ENCODE measurements at regions not wholly inside any gene's neighbourhood (a gene's known extent, or its start where the extent isn't known, plus 50 kb on each side); places are given as distances from the start of the nearest gene placed in this dataset.

DNA sequence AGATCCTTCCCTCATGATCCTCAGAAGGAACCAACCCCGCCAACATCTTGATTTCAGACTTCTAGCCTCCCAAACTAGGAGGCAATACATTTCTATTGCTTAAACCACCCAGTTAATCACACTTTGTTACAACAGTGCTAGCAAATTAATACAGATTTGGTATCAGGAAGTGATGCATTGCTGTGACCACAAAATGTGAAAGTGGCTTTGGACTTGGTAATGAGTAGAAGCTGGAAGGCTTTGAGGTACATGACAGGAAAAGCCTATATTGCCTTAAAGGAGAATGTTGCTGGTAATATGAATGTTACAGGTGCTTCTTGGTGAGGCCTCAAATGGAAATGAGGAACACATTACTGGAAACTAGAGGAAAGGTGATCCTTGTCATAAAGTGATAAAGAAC is 260.3 kb downstream of the SATB2 start:
- TF ChIP-seq, protein P1, sequence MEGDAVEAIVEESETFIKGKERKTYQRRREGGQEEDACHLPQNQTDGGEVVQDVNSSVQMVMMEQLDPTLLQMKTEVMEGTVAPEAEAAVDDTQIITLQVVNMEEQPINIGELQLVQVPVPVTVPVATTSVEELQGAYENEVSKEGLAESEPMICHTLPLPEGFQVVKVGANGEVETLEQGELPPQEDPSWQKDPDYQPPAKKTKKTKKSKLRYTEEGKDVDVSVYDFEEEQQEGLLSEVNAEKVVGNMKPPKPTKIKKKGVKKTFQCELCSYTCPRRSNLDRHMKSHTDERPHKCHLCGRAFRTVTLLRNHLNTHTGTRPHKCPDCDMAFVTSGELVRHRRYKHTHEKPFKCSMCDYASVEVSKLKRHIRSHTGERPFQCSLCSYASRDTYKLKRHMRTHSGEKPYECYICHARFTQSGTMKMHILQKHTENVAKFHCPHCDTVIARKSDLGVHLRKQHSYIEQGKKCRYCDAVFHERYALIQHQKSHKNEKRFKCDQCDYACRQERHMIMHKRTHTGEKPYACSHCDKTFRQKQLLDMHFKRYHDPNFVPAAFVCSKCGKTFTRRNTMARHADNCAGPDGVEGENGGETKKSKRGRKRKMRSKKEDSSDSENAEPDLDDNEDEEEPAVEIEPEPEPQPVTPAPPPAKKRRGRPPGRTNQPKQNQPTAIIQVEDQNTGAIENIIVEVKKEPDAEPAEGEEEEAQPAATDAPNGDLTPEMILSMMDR (IDR thresholded peaks at IDR 0.05), result no peak
- TF ChIP-seq POLR2A (IDR thresholded peaks at IDR 0.05), result no peak
